ENCODE measurements at regions not wholly inside any gene's neighbourhood (a gene's known extent, or its start where the extent isn't known, plus 50 kb on each side); places are given as distances from the start of the nearest gene placed in this dataset.

DNA sequence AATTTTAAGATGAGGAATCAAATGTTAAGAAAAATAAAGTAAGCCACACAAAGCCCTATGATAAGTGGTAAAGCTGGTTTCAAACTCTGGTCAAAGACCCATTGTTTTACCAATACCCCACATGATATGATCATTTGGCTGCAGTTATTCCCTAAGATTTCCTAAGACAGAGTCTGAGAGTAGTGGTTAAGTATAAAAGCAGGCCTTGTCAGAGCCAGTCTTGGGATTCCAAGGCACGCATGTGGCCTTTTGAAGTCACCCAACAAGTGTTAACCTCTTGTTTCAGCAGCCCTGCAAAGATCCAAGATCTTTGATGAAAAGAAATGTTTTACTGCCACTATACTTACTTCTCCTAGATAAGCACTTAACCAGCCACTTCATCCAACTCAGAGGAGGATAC is 159.2 kb downstream of the SIPA1L2 start:
- no peak for TF ChIP-seq ZNF274 (IDR thresholded peaks at IDR 0.05; ENCODE audit: low read depth, low read length)
- no peak for TF ChIP-seq YY1 (IDR thresholded peaks at IDR 0.05; ENCODE audit: insufficient read depth, insufficient read length)
- TF ChIP-seq SUZ12 (IDR thresholded peaks at IDR 0.05; ENCODE audit: extremely low read depth, insufficient read depth, insufficient read length), result no peak
